HCT116 (cell line): ENCODE measurements at regions not wholly inside any gene's neighbourhood (a gene's known extent, or its start where the extent isn't known, plus 50 kb on each side); places are given as distances from the start of the nearest gene placed in this dataset.
"Not testable (repeated sequence)": the region's sequence is repeated elsewhere in the genome, so short reads cannot be mapped to it uniquely, and the experiment has no call there.

Experiments
- ATAC-seq: fragments of 200-7000 bp; cut with Tn5 transposase; 2 replicates; pipeline ENCODE4 v1.9.1; 2020; ENCODE audit warnings: mild to moderate bottlenecking, moderate library complexity
- BruUV-seq: library from RNA; stranded (reverse); fragments of 400-500 nt; replicated peaks from 2 replicates; lab custom pipeline; 2021; lab: Mats Ljungman, UMichigan
- CTCF ChIA-PET: fragments of 300-600 bp; sonication (Branson Sonifier 250); formaldehyde crosslinking; loops from one replicate; lab custom pipeline; 2021; ENCODE audit warnings: antibody characterized with exemption; lab: Charles Lee
- POLR2A ChIA-PET: fragments of 300-600, 350-600 bp; sonication (Branson Sonifier 250); formaldehyde crosslinking; loops from one replicate; lab custom pipeline; 2021; ENCODE audit warnings: antibody characterized with exemption; lab: Charles Lee
- RAD21 ChIA-PET, 2 experiments: fragments of 300-600 bp; sonication (Branson Sonifier 250); formaldehyde crosslinking; loops; one replicate each; lab custom pipeline; 2023; ENCODE audit warnings: low total read pairs in 2 of 2; ENCODE audit not compliant: uncharacterized antibody in 2 of 2, unreplicated experiment in 2 of 2, low non-redundant PET in 1 of 2; lab: Charles Lee
- DNase-seq: peaks from one replicate; pipeline ENCODE4 v3.0.0-alpha.2; 2010; ENCODE audit warnings: low read depth, low spot score
- H2AFZ ChIP-seq: fragments of 200-600 bp; shearing (Covaris generic), sonication (generic); 2 replicates; pipeline ENCODE4 v1.6.1; 2017; ENCODE audit warnings: low read depth, mixed run types, mixed read lengths, antibody characterized with exemption, low read length; ENCODE audit not compliant: poor library complexity, severe bottlenecking
- H3K27ac ChIP-seq: 2 replicates; pipeline ENCODE4 v1.5.1; 2012; ENCODE audit warnings: low read depth, low read length
- H3K27me3 ChIP-seq: fragments of 200-600 bp; sonication (generic); 2 replicates; pipeline ENCODE4 v1.6.1; 2016; ENCODE audit warnings: mixed run types, low read length, mixed read lengths; ENCODE audit not compliant: insufficient read depth
- H3K36me3 ChIP-seq, 2 experiments: fragments of 200-500 bp in 1 of 2; fragments of 200-600 bp in 1 of 2; sonication (Bioruptor generic) in 1 of 2; sonication (generic) in 1 of 2; 2 replicates each; pipeline versions ENCODE4 v1.5.1 to v1.6.1; 2014 to 2016; ENCODE audit warnings: low read length in 2 of 2, inconsistent platforms in 1 of 2, mixed read lengths in 1 of 2, mixed run types in 1 of 2; ENCODE audit not compliant: insufficient read depth in 2 of 2, control insufficient read depth in 1 of 2
- H3K4me1 ChIP-seq, 2 experiments: fragments of 200-600 bp in 1 of 2; sonication (generic) in 1 of 2; 2 replicates each; pipeline versions ENCODE4 v1.5.1 to v1.6.1; 2012 to 2017; ENCODE audit warnings: low read length in 2 of 2, inconsistent platforms in 1 of 2, mild to moderate bottlenecking in 1 of 2, mixed read lengths in 1 of 2, mixed run types in 1 of 2, moderate library complexity in 1 of 2; ENCODE audit not compliant: insufficient read depth in 2 of 2, control insufficient read depth in 1 of 2
- H3K4me2 ChIP-seq: fragments of 200-600 bp; sonication (generic); 2 replicates; pipeline ENCODE4 v1.6.1; 2017; ENCODE audit warnings: mixed run types, low read length, mixed read lengths
- H3K4me3 ChIP-seq, 2 experiments: fragments of 200-600 bp in 1 of 2; sonication (generic) in 1 of 2; replicated peaks in 1 of 2; 2 replicates each; pipeline ENCODE4 v1.5.1; 2011 to 2016; ENCODE audit warnings: low read length in 2 of 2, control low read depth in 1 of 2, low read depth in 1 of 2, mild to moderate bottlenecking in 1 of 2, mixed read lengths in 1 of 2, mixed run types in 1 of 2
- H3K79me2 ChIP-seq: fragments of 200-600 bp; sonication (generic); 2 replicates; pipeline ENCODE4 v1.6.1; 2017; ENCODE audit warnings: mild to moderate bottlenecking, mixed run types, low read length, moderate library complexity, mixed read lengths; ENCODE audit not compliant: insufficient read depth
- H3K9ac ChIP-seq: fragments of 200-600 bp; sonication (generic); 2 replicates; pipeline ENCODE4 v1.6.1; 2016; ENCODE audit warnings: low read length, mixed read lengths
- H3K9me2 ChIP-seq: fragments of 200-600 bp; sonication (generic), shearing (Covaris generic); 2 replicates; pipeline ENCODE4 v1.6.1; 2017; ENCODE audit warnings: mixed run types, mild to moderate bottlenecking, moderate library complexity; ENCODE audit not compliant: insufficient read depth
- H3K9me3 ChIP-seq, 2 experiments: fragments of 200-500 bp in 1 of 2; fragments of 200-600 bp in 1 of 2; sonication (Bioruptor generic) in 1 of 2; sonication (generic) in 1 of 2; 2 replicates each; pipeline ENCODE4 v1.6.1; 2014 to 2017; ENCODE audit warnings: low read length in 2 of 2, mixed read lengths in 2 of 2, inconsistent platforms in 1 of 2, low read depth in 1 of 2, mild to moderate bottlenecking in 1 of 2, mixed run types in 1 of 2, moderate library complexity in 1 of 2; ENCODE audit not compliant: control insufficient read depth in 1 of 2, insufficient read depth in 1 of 2
- H4K20me1 ChIP-seq: fragments of 200-600 bp; sonication (generic), shearing (Covaris generic); 2 replicates; pipeline ENCODE4 v1.6.1; 2017; ENCODE audit warnings: mixed run types, mild to moderate bottlenecking, moderate library complexity; ENCODE audit not compliant: insufficient read depth
- CBX3 ChIP-seq: IDR thresholded peaks from 2 replicates; pipeline ENCODE4 v1.6.1; 2012; ENCODE audit warnings: low read depth
- CEBPB ChIP-seq: IDR thresholded peaks from 2 replicates; pipeline ENCODE4 v1.6.1; 2012; ENCODE audit warnings: low read depth
- EGR1 ChIP-seq: IDR thresholded peaks from 2 replicates; pipeline ENCODE4 v1.6.1; 2012; ENCODE audit warnings: low read depth
- ELF1 ChIP-seq: IDR thresholded peaks from 2 replicates; pipeline ENCODE4 v1.6.1; 2012; ENCODE audit warnings: low read depth, borderline replicate concordance
- EZH2 ChIP-seq: fragments of 200-600 bp; sonication (generic); IDR thresholded peaks from 2 replicates; pipeline ENCODE4 v1.6.1; 2017; ENCODE audit warnings: antibody characterized with exemption, mixed run types
- EZH2phosphoT487 ChIP-seq: fragments of 200-600 bp; IDR thresholded peaks from 2 replicates; pipeline ENCODE4 v1.6.1; 2018; ENCODE audit warnings: antibody characterized with exemption, borderline replicate concordance
- JUND ChIP-seq: IDR thresholded peaks from 2 replicates; pipeline ENCODE4 v1.6.1; 2012
- POLR2AphosphoS5 ChIP-seq: IDR thresholded peaks from 2 replicates; pipeline ENCODE4 v1.6.1; 2011; ENCODE audit warnings: mild to moderate bottlenecking, low read depth, low read length, moderate library complexity
- SIN3A ChIP-seq: IDR thresholded peaks from 2 replicates; pipeline ENCODE4 v1.6.1; 2012; ENCODE audit warnings: low read depth
- SRF ChIP-seq: IDR thresholded peaks from 2 replicates; pipeline ENCODE4 v1.6.1; 2012; ENCODE audit warnings: low read depth
- ZFX ChIP-seq: fragments of 450-650 bp; IDR thresholded peaks from 2 replicates; pipeline ENCODE4 v1.6.1; 2017
- intact Hi-C: fragments of 100-400 bp; cut with micrococcal nuclease; formaldehyde crosslinking; loops from 2 replicates; pipeline ENCODE4 v1.10.0; 2022
- TF ChIP-seq, protein P1 (sequence below), 3 experiments: fragments of 200-600 bp in 1 of 3; sonication (generic) in 1 of 3; IDR thresholded peaks in 2 of 3; conservative IDR thresholded peaks in 1 of 3; 2 replicates each; pipeline ENCODE4 v1.5.1; 2012 to 2017; ENCODE audit warnings: low read depth in 2 of 3, low read length in 2 of 3, antibody characterized with exemption in 1 of 3, borderline replicate concordance in 1 of 3, control low read depth in 1 of 3, mild to moderate bottlenecking in 1 of 3, mixed read lengths in 1 of 3, mixed run types in 1 of 3, moderate library complexity in 1 of 3; ENCODE audit not compliant: insufficient read depth in 1 of 3
- TF ChIP-seq, protein P2 (sequence below): IDR thresholded peaks from 2 replicates; pipeline ENCODE4 v1.6.1; 2012

DNA sequence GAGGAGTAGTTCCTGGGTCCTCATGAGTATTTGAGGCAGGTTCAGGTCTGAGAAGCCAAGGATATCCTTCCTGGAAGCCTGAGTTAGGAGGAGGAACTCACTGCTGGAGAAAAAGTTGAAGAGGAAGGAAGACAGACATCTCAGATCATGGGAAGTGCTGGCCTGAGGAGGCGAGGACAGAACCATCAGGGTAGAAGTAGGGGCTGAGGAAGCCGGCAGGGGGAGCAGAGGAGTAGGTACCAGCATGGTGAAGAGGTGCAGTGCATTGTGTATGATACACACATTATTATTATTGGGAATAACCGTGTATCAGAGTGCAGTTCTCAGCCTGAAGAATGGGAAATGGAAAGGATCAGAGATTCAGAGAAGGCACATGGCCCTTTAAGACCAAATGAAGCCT is 103.2 kb upstream of the PRB2 start:
- CTCF ChIA-PET = interaction anchor here (1.2 kb wide), 1 partner anchor 534 kb away, joined by 5 read pairs; no protein-coding TSS in a partner anchor
- H3K9me3 ChIP-seq, H3K9ac ChIP-seq, H3K9me2 ChIP-seq, BruUV-seq, H3K27ac ChIP-seq, POLR2A ChIA-PET, H3K36me3 ChIP-seq, H3K4me2 ChIP-seq, RAD21 ChIA-PET, H3K4me1 ChIP-seq, H2AFZ ChIP-seq, H3K79me2 ChIP-seq, H3K4me3 ChIP-seq, H4K20me1 ChIP-seq, DNase-seq: not testable (repeated sequence)
- intact Hi-C loops = loop anchor here (5.0 kb wide), 1 partner anchor 534 kb away; no protein-coding TSS in a partner anchor
- H3K27me3 ChIP-seq = peaks cover 19% of the 10 kb centered on the region; the same call in 1 of the 2 replicates
- ATAC-seq = peak; percentile 90
- TF ChIP-seq, protein P1, sequence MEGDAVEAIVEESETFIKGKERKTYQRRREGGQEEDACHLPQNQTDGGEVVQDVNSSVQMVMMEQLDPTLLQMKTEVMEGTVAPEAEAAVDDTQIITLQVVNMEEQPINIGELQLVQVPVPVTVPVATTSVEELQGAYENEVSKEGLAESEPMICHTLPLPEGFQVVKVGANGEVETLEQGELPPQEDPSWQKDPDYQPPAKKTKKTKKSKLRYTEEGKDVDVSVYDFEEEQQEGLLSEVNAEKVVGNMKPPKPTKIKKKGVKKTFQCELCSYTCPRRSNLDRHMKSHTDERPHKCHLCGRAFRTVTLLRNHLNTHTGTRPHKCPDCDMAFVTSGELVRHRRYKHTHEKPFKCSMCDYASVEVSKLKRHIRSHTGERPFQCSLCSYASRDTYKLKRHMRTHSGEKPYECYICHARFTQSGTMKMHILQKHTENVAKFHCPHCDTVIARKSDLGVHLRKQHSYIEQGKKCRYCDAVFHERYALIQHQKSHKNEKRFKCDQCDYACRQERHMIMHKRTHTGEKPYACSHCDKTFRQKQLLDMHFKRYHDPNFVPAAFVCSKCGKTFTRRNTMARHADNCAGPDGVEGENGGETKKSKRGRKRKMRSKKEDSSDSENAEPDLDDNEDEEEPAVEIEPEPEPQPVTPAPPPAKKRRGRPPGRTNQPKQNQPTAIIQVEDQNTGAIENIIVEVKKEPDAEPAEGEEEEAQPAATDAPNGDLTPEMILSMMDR (IDR thresholded peaks at IDR 0.05 in 2 of 3, conservative IDR thresholded peaks at IDR 0.05 in 1 of 3; ENCODE audit: borderline replicate concordance in 1 of 3, insufficient read depth in 1 of 3, low read depth in 2 of 3, low read length in 2 of 3) = peak in 2 of 3 experiments; percentile 50 to 51; a peak in 4 of 6 replicates

DNA sequence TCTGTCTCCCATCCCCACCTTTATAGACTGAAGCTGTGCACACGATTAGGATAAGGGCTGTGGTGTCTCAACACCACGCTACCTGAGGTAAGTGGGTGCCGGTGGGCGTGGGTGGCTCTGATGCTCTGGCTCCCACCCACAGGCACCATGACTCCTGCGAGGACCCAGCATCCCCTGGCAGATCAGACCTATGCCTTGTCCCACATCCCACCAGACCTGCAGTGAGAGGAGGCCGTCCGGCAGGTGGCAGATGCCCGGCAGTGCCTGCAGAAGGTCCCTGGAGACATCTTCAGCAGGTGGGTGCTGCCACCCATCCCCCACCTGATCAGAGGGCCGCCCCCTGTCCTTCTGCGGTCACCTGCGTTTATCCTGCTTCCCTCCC is 104.4 kb upstream of the PRB2 start:
- H3K9me2 ChIP-seq = no peaks in the 10 kb centered on the region
- H3K27me3 ChIP-seq = peaks cover 26% of the 10 kb centered on the region; the same call in 1 of the 2 replicates
- no TSS peak for BruUV-seq
- no peak overlapping the region for H3K4me3 ChIP-seq
- POLR2A ChIA-PET = no interaction called here
- H2AFZ ChIP-seq = no peak overlapping the region
- RAD21 ChIA-PET = no interaction called here
- H3K36me3 ChIP-seq = no peaks in the 10 kb centered on the region
- intact Hi-C loops = loop anchor here (5.0 kb wide), 1 partner anchor 533 kb away; no protein-coding TSS in a partner anchor
- CTCF ChIA-PET = interaction anchor here (1.2 kb wide), 1 partner anchor 533 kb away, joined by 5 read pairs; no protein-coding TSS in a partner anchor
- ATAC-seq (no peak), DNase-seq (no peak)
- no peak overlapping the region for H3K27ac ChIP-seq
- H3K4me2 ChIP-seq = no peak overlapping the region
- H3K9me3 ChIP-seq = no peaks in the 10 kb centered on the region
- no peaks in the 10 kb centered on the region for H4K20me1 ChIP-seq
- no peaks in the 10 kb centered on the region for H3K79me2 ChIP-seq
- H3K4me1 ChIP-seq = no peaks in the 10 kb centered on the region
- H3K9ac ChIP-seq = no peak overlapping the region
- no peak for TF ChIP-seq SIN3A
- no peak for TF ChIP-seq CBX3
- TF ChIP-seq SRF = no peak
- TF ChIP-seq, protein P1 (IDR thresholded peaks at IDR 0.05 in 2 of 3, conservative IDR thresholded peaks at IDR 0.05 in 1 of 3; ENCODE audit: borderline replicate concordance in 1 of 3, insufficient read depth in 1 of 3, low read depth in 2 of 3, low read length in 2 of 3) = no peak
- TF ChIP-seq ELF1 = no peak
- no peak for TF ChIP-seq EZH2phosphoT487
- TF ChIP-seq EGR1 = no peak
- TF ChIP-seq EZH2 = no peak
- TF ChIP-seq ZFX = no peak
- no peak for TF ChIP-seq POLR2AphosphoS5
- no peak for TF ChIP-seq JUND
- TF ChIP-seq CEBPB = no peak
- TF ChIP-seq, protein P2, sequence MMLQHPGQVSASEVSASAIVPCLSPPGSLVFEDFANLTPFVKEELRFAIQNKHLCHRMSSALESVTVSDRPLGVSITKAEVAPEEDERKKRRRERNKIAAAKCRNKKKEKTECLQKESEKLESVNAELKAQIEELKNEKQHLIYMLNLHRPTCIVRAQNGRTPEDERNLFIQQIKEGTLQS = no peak
